ENCODE measurements at regions not wholly inside any gene's neighbourhood (a gene's known extent, or its start where the extent isn't known, plus 50 kb on each side); places are given as distances from the start of the nearest gene placed in this dataset.

- TF ChIP-seq CTCF (conservative IDR thresholded peaks at IDR 0.05) = no peak
- Histone ChIP-seq H3K27ac (ENCODE audit: insufficient read length, low read depth, low read length) (no peak overlapping the region), H3T11ph (ENCODE audit: low read length) (no peak overlapping the region), H3K9ac (ENCODE audit: extremely low read depth, insufficient read length, low read length) (no peak overlapping the region), H2BK5ac (ENCODE audit: insufficient read length, low read length) (no peak overlapping the region), H2BK12ac (ENCODE audit: insufficient read length, low read depth, low read length) (no peak overlapping the region), H2AFZ (ENCODE audit: low read length) (no peak overlapping the region), H3K27me3 (ENCODE audit: insufficient read depth, low read length) (no peaks in the 10 kb centered on the region), H2BK15ac (ENCODE audit: low read depth, low read length) (no peak overlapping the region), H4K5ac (ENCODE audit: insufficient read length, low read depth, low read length) (no peak overlapping the region), H4K91ac (ENCODE audit: insufficient read length, low read depth, low read length) (no peak overlapping the region), H3K14ac (ENCODE audit: insufficient read depth, low read length) (no peak overlapping the region), H3K56ac (ENCODE audit: insufficient read length, low read depth, low read length) (no peak overlapping the region), H3K9me3 (ENCODE audit: control insufficient read depth, low read depth, low read length) (no peaks in the 10 kb centered on the region), H3K23me2 (ENCODE audit: insufficient read length, low read depth, low read length, poor library complexity, severe bottlenecking) (no peaks in the 10 kb centered on the region), H2BK20ac (ENCODE audit: low read depth, low read length, poor library complexity, severe bottlenecking) (no peak overlapping the region), H3K79me1 (ENCODE audit: insufficient read depth, low read depth, low read length, poor library complexity, severe bottlenecking) (no peaks in the 10 kb centered on the region), H3K4ac (ENCODE audit: low read depth, low read length) (no peak overlapping the region), H2AK5ac (ENCODE audit: insufficient read length, low read length) (no peak overlapping the region), H4K20me1 (ENCODE audit: control insufficient read depth, insufficient read depth, insufficient read length) (no peaks in the 10 kb centered on the region), H3K79me2 (ENCODE audit: insufficient read depth, low read length) (no peaks in the 10 kb centered on the region), H3K4me2 (ENCODE audit: insufficient read depth, insufficient read length, low read length) (no peak overlapping the region), H3K23ac (ENCODE audit: insufficient read length, low read depth, low read length) (no peak overlapping the region), H4K8ac (replicated peaks; ENCODE audit: insufficient read length, low read depth, low read length) (no peak overlapping the region), H3K18ac (ENCODE audit: insufficient read length, low read depth, low read length) (no peak overlapping the region), H2BK120ac (ENCODE audit: low read depth, low read length, poor library complexity, severe bottlenecking) (no peak overlapping the region), H3K4me1 (ENCODE audit: insufficient read depth, low read length) (peaks cover 5% of the 10 kb centered on the region; the same call in 1 of the 2 replicates)
- Mint-ChIP-seq H3K4me3 (no peak overlapping the region), H3K36me3 (ENCODE audit: insufficient read depth in 1 of 3, low read depth in 3 of 3) (peaks cover 0 to 4% (median 2%) of the 10 kb centered on the region in 3 experiments; a peak in 4 of 7 replicates), H3K4me1 (peaks cover 9 to 11% of the 10 kb centered on the region in 2 experiments), H3K9me3 (peaks cover 7 to 10% of the 10 kb centered on the region in 2 experiments), H3K27me3 (ENCODE audit: low read depth) (no peaks in the 10 kb centered on the region; the same call in 1 of the 2 replicates), H3K27ac (peak overlapping the region in 2 of 3 experiments; percentile 56 to 83; a peak in 1 of 7 replicates)
- peak; percentile 54 for DNase-seq
Measured at GRCh38 chr12:17818931-17819330, 271.1 kb downstream of the RERGL start.
